ENCODE measurements at regions not wholly inside any gene's neighbourhood (a gene's known extent, or its start where the extent isn't known, plus 50 kb on each side); places are given as distances from the start of the nearest gene placed in this dataset.

GRCh38 chr22:48957311-48957986 lies 870.2 kb downstream of the BRD1 start:
- TF ChIP-seq CTCF (conservative IDR thresholded peaks at IDR 0.05; ENCODE audit: low read depth, low read length): no peak

GRCh38 chr22:48955351-48956311 lies 872.0 kb downstream of the BRD1 start:
- DNase-seq (ENCODE audit: low read depth): no peak
- no peak overlapping the region for H3K4me3 ChIP-seq (ENCODE audit: low read depth, low read length)
- no peak for TF ChIP-seq CTCF (conservative IDR thresholded peaks at IDR 0.05; ENCODE audit: low read depth, low read length)

More at GRCh38 chr22:48957311-48957986, 870.2 kb downstream of the BRD1 start:
- no peak for DNase-seq (ENCODE audit: low read depth)
- H3K4me3 ChIP-seq (ENCODE audit: low read depth, low read length): no peak overlapping the region

GRCh38 chr22:48954781-48955311 lies 872.8 kb downstream of the BRD1 start:
- H3K4me3 ChIP-seq (ENCODE audit: low read depth, low read length): no peak overlapping the region
- no peak for TF ChIP-seq CTCF (conservative IDR thresholded peaks at IDR 0.05; ENCODE audit: low read depth, low read length)
- DNase-seq (ENCODE audit: low read depth): no peak

GRCh38 chr22:48953830-48954229 lies 873.8 kb downstream of the BRD1 start:
- DNase-seq (ENCODE audit: low read depth): no peak
- no peak overlapping the region for H3K4me3 ChIP-seq (ENCODE audit: low read depth, low read length)
- no peak for TF ChIP-seq CTCF (conservative IDR thresholded peaks at IDR 0.05; ENCODE audit: low read depth, low read length)

- no peak for TF ChIP-seq CTCF (conservative IDR thresholded peaks at IDR 0.05; ENCODE audit: low read depth, low read length)
- no peak overlapping the region for H3K4me3 ChIP-seq (ENCODE audit: low read depth, low read length)
- no peak for DNase-seq (ENCODE audit: low read depth)
Observed at GRCh38 chr22:48953103-48953720, 874.5 kb downstream of the BRD1 start.

- no peak for DNase-seq (ENCODE audit: low read depth)
- no peak overlapping the region for H3K4me3 ChIP-seq (ENCODE audit: low read depth, low read length)
- no peak for TF ChIP-seq CTCF (conservative IDR thresholded peaks at IDR 0.05; ENCODE audit: low read depth, low read length)
Observed at GRCh38 chr22:48952256-48953102, 875.2 kb downstream of the BRD1 start.
